K562 (cell line): ENCODE measurements at regions not wholly inside any gene's neighbourhood (a gene's known extent, or its start where the extent isn't known, plus 50 kb on each side); places are given as distances from the start of the nearest gene placed in this dataset.

Source experiments
- ATAC-seq: fragments of 200-7000 bp; cut with Tn5 transposase; 3 replicates; pipeline ENCODE4 v1.9.1; 2020; ENCODE audit warnings: moderate library complexity
- BruUV-seq: library from RNA; stranded (reverse); fragments of 400-500 nt; replicated peaks from 2 replicates; lab custom pipeline; 2021; lab: Mats Ljungman, UMichigan
- CTCF ChIA-PET: fragments of 300-600 bp; formaldehyde crosslinking; extraction: SDS; loops from one replicate; lab custom pipeline; 2021; ENCODE audit warnings: low intra/inter-chr PET ratio; lab: Yijun Ruan, JAX
- POLR2A ChIA-PET: fragments of 300-600, 350-650 bp; sonication (Branson Sonifier 250); formaldehyde crosslinking; extraction: SDS; loops from one replicate; lab custom pipeline; 2021; ENCODE audit warnings: antibody characterized with exemption, inconsistent platforms; lab: Yijun Ruan, JAX
- DNase-seq, 4 experiments: peaks; one replicate each; pipeline versions ENCODE4 v3.0.0 to v3.0.0-alpha.2; 2011 to 2018; ENCODE audit warnings: low spot score in 3 of 4, mixed read lengths in 3 of 4; ENCODE audit errors: extremely low read depth in 1 of 4
- FAIRE-seq: peaks from 2 replicates; lab custom pipeline; 2011; peaks lifted over from hg19 to GRCh38; lab: Jason Lieb, UNC
- H2AFZ ChIP-seq: 2 replicates; pipeline ENCODE4 v1.6.0; 2011; ENCODE audit warnings: low read depth, low read length, control low read depth, inconsistent platforms
- H3K27ac ChIP-seq: fragments of 200-600 bp; 3 replicates; pipeline ENCODE4 v1.8.0; 2011; ENCODE audit warnings: low read depth, mild to moderate bottlenecking, control low read depth, inconsistent platforms, low read length, moderate library complexity, mixed read lengths; ENCODE audit errors: extremely low read depth
- H3K27me3 ChIP-seq, 2 experiments: fragments of 300-600 bp in 1 of 2; 2 replicates in 1 of 2; 3 replicates in 1 of 2; pipeline versions ENCODE4 v1.6.0 to v1.8.0; 2011; ENCODE audit warnings: inconsistent platforms in 2 of 2, low read length in 2 of 2, mild to moderate bottlenecking in 1 of 2, mixed read lengths in 1 of 2, moderate library complexity in 1 of 2; ENCODE audit not compliant: control insufficient read depth in 2 of 2, insufficient read depth in 2 of 2
- H3K36me3 ChIP-seq: fragments of 300-600 bp; 3 replicates; pipeline ENCODE4 v1.8.0; 2011; ENCODE audit warnings: mild to moderate bottlenecking, low read length, inconsistent platforms; ENCODE audit not compliant: control insufficient read depth, insufficient read depth
- H3K4me1 ChIP-seq, 2 experiments: fragments of 200-600 bp in 1 of 2; replicated peaks in 1 of 2; 2 replicates in 1 of 2; 3 replicates in 1 of 2; pipeline versions ENCODE4 v1.5.1 to v1.8.0; 2011; ENCODE audit warnings: inconsistent platforms in 2 of 2, low read length in 2 of 2, mild to moderate bottlenecking in 1 of 2, mixed read lengths in 1 of 2, moderate library complexity in 1 of 2; ENCODE audit not compliant: control insufficient read depth in 2 of 2, insufficient read depth in 2 of 2
- H3K4me2 ChIP-seq: 2 replicates; pipeline ENCODE4 v1.6.1; 2011; ENCODE audit warnings: low read length, control low read depth, inconsistent platforms, mixed read lengths; ENCODE audit not compliant: insufficient read depth
- H3K4me3 ChIP-seq: fragments of 200-600 bp; sonication (generic), shearing (Covaris generic); 2 replicates; pipeline ENCODE4 v1.5.1; 2016; ENCODE audit warnings: control low read depth, inconsistent platforms
- H3K79me2 ChIP-seq: fragments of 200-600 bp; 3 replicates; pipeline ENCODE4 v1.8.0; 2011; ENCODE audit warnings: low read length, inconsistent platforms; ENCODE audit not compliant: control insufficient read depth, insufficient read depth
- H3K9ac ChIP-seq, 2 experiments: 2 replicates each; pipeline versions ENCODE4 v1.6.0 to v1.6.1; 2011; ENCODE audit warnings: low read depth in 2 of 2, low read length in 2 of 2, control low read depth in 1 of 2, inconsistent platforms in 1 of 2, mild to moderate bottlenecking in 1 of 2, mixed read lengths in 1 of 2; ENCODE audit not compliant: insufficient read depth in 1 of 2
- H3K9me1 ChIP-seq: one replicate; pipeline ENCODE4 v1.6.0; 2011; ENCODE audit warnings: inconsistent platforms, mild to moderate bottlenecking, low read length, moderate library complexity; ENCODE audit not compliant: control insufficient read depth, insufficient read depth
- H3K9me3 ChIP-seq: replicated peaks from 2 replicates; pipeline ENCODE4 v1.5.1; 2011; ENCODE audit warnings: low read depth, low read length, inconsistent platforms; ENCODE audit not compliant: control insufficient read depth, insufficient read depth
- H4K20me1 ChIP-seq: replicated peaks from 2 replicates; pipeline ENCODE4 v1.6.1; 2011; ENCODE audit warnings: low read length, inconsistent platforms, mixed read lengths; ENCODE audit not compliant: control insufficient read depth, insufficient read depth
- HMG20B ChIP-seq: fragments of 250-450 bp; sonication (Bioruptor Pico); IDR thresholded peaks from 2 replicates; pipeline ENCODE4 v1.5.0; 2021; ENCODE audit warnings: mild to moderate bottlenecking
- RAD21 ChIP-seq, 2 experiments: fragments of 250-450 bp in 1 of 2; fragments of 450-650 bp in 1 of 2; sonication (Bioruptor Pico) in 1 of 2; formaldehyde crosslinking in 1 of 2; IDR thresholded peaks in 1 of 2; conservative IDR thresholded peaks in 1 of 2; 2 replicates each; pipeline versions ENCODE4 v1.4.0 to v1.8.0; 2020 to 2022; ENCODE audit warnings: mild to moderate bottlenecking in 2 of 2, moderate library complexity in 1 of 2
- SMAD2 ChIP-seq: fragments of 150-350 bp; IDR thresholded peaks from 2 replicates; pipeline ENCODE4 v1.6.1; 2014; ENCODE audit warnings: low read depth, mild to moderate bottlenecking, low read length
- TCFL5 ChIP-seq: fragments of 250-450 bp; sonication (Bioruptor Pico); conservative IDR thresholded peaks from 2 replicates; pipeline ENCODE4 v1.6.1; 2021; ENCODE audit warnings: mild to moderate bottlenecking, moderate library complexity, matching md5 sums
- THRB ChIP-seq: fragments of 450-650 bp; formaldehyde crosslinking; conservative IDR thresholded peaks from 2 replicates; pipeline ENCODE4 v1.4.0; 2022; ENCODE audit warnings: mild to moderate bottlenecking, missing genetic modification characterization
- TRIM25 ChIP-seq: fragments of 450-650 bp; IDR thresholded peaks from 2 replicates; pipeline ENCODE4 v1.7.0; 2016; ENCODE audit warnings: borderline replicate concordance
- ZBTB9 ChIP-seq: fragments of 450-650 bp; formaldehyde crosslinking; IDR thresholded peaks from 2 replicates; pipeline ENCODE4 v1.4.0; 2020; ENCODE audit warnings: mild to moderate bottlenecking, moderate library complexity
- ZNF239 ChIP-seq: fragments of 250-450 bp; sonication (Bioruptor Pico); IDR thresholded peaks from 2 replicates; pipeline ENCODE4 v1.4.0; 2020; ENCODE audit warnings: mild to moderate bottlenecking
- ZNF316 ChIP-seq: fragments of 450-650 bp; IDR thresholded peaks from 2 replicates; pipeline ENCODE4 v1.6.1; 2016
- in situ Hi-C: fragments of 300-500 bp; cut with MboI; formaldehyde crosslinking; loops from 4 replicates; pipeline ENCODE4 v1.15.0; 2018; ENCODE audit warnings: inconsistent platforms, mixed read lengths
- intact Hi-C: fragments of 100-400 bp; cut with micrococcal nuclease; formaldehyde crosslinking; loops from 2 replicates; pipeline ENCODE4 v1.14.2; 2022

- BruUV-seq = no TSS peak
- 0 out of 2 replicates have a peak, but pooled peaks cover 2% of the 10 kb centered on the region for H3K9me3 ChIP-seq
- DNase-seq (no peak), ATAC-seq (no peak), FAIRE-seq (no peak)
- no peak for TF ChIP-seq RAD21 (CRISPR knock-in tag; conservative IDR thresholded peaks at IDR 0.05 in 1 of 2, IDR thresholded peaks at IDR 0.05 in 1 of 2)
- TF ChIP-seq SMAD2 = no peak
- TF ChIP-seq ZBTB9 (CRISPR knock-in tag) = no peak
- TF ChIP-seq THRB (CRISPR knock-in tag) = no peak
- TF ChIP-seq TRIM25 = no peak
- no peak for TF ChIP-seq HMG20B (CRISPR knock-in tag)
- no peak for TF ChIP-seq ZNF316
- TF ChIP-seq ZNF239 (CRISPR knock-in tag) = no peak
- no peak for TF ChIP-seq TCFL5 (CRISPR knock-in tag)
- no peaks in the 10 kb centered on the region for H3K79me2 ChIP-seq
- no peak overlapping the region for H2AFZ ChIP-seq
- H3K9me1 ChIP-seq = no peaks in the 10 kb centered on the region
- H3K27me3 ChIP-seq = peaks cover 0 to 6% of the 10 kb centered on the region in 2 experiments; a peak in 2 of 5 replicates
- H3K4me3 ChIP-seq = no peak overlapping the region
- H3K4me1 ChIP-seq = no peaks in the 10 kb centered on the region
- H3K27ac ChIP-seq = no peak overlapping the region
- ChIA-PET POLR2A (no interaction called here), CTCF (no interaction called here)
- in situ Hi-C loops = no loop called here
- no peak overlapping the region for H3K4me2 ChIP-seq
- intact Hi-C loops = no loop called here
- no peaks in the 10 kb centered on the region for H4K20me1 ChIP-seq
- H3K36me3 ChIP-seq = no peaks in the 10 kb centered on the region; the same call in 2 of the 3 replicates
- no peak overlapping the region for H3K9ac ChIP-seq
Measured at GRCh38 chr7:149369497-149369896, 91.4 kb downstream of the ZNF777 start.
